Lung (tissue), 11 donors: ENCODE measurements at regions not wholly inside any gene's neighbourhood (a gene's known extent, or its start where the extent isn't known, plus 50 kb on each side); places are given as distances from the start of the nearest gene placed in this dataset.

Experiments
- ATAC-seq: fragments of 200-7000 bp; cut with Tn5 transposase; one replicate; pipeline ENCODE4 v1.9.1; 2020; ENCODE audit warnings: moderate number of reproducible peaks; ENCODE audit not compliant: insufficient read depth, low FRiP score
- DNase-seq, 3 donors: peaks; one replicate each; pipeline ENCODE4 v3.0.0-alpha.2; 2013 to 2017
- H3K27ac ChIP-seq, 2 donors: one replicate each; pipeline ENCODE4 v1.5.1; 2013; ENCODE audit warnings: mild to moderate bottlenecking in 2 of 2, moderate library complexity in 2 of 2, control low read depth in 1 of 2, inconsistent platforms in 1 of 2, low read depth in 1 of 2, low read length in 1 of 2
- H3K27me3 ChIP-seq, 3 donors: one replicate each; pipeline ENCODE4 v1.5.1; 2013; ENCODE audit warnings: low read length in 2 of 3; ENCODE audit not compliant: control insufficient read depth in 3 of 3, insufficient read depth in 3 of 3
- H3K36me3 ChIP-seq, 4 donors: one replicate each; pipeline ENCODE4 v1.5.1; 2013; ENCODE audit warnings: low read length in 4 of 4, mild to moderate bottlenecking in 1 of 4, moderate library complexity in 1 of 4; ENCODE audit not compliant: control insufficient read depth in 4 of 4, insufficient read depth in 4 of 4
- H3K4me1 ChIP-seq, 5 donors: one replicate each; pipeline ENCODE4 v1.5.1; 2013; ENCODE audit warnings: low read length in 5 of 5, mild to moderate bottlenecking in 2 of 5, moderate library complexity in 1 of 5; ENCODE audit not compliant: control insufficient read depth in 5 of 5, insufficient read depth in 5 of 5
- H3K4me3 ChIP-seq: one replicate; pipeline ENCODE4 v1.5.1; 2013; ENCODE audit warnings: mild to moderate bottlenecking, control low read depth, moderate library complexity
- H3K9ac ChIP-seq, 2 donors: one replicate each; pipeline ENCODE4 v1.5.1; 2013; ENCODE audit warnings: low read length in 2 of 2, control low read depth in 1 of 2; ENCODE audit not compliant: insufficient read depth in 1 of 2
- H3K9me3 ChIP-seq, 4 donors: one replicate each; pipeline ENCODE4 v1.5.1; 2013; ENCODE audit warnings: low read length in 3 of 4, mild to moderate bottlenecking in 1 of 4, moderate library complexity in 1 of 4; ENCODE audit not compliant: control insufficient read depth in 4 of 4, insufficient read depth in 3 of 4
- WGBS, 2 donors: extraction: QIAGEN DNeasy Blood & Tissue Kit; methylation state at CpG; one replicate each; pipeline ENCODE4 v1.1.7; 2013; 5-methylcytosine and 5-hydroxymethylcytosine counted together
- TF ChIP-seq, protein P1 (sequence below): IDR thresholded peaks from 2 replicates; pipeline ENCODE4 v1.5.1; 2012; ENCODE audit warnings: mild to moderate bottlenecking; ENCODE audit errors: control extremely low read depth, extremely low read depth
- donor health status: control.
- donor health status: control.
- donor health status: Bipolar disorder and iron deficiency.
- donor health status: healthy.
- donor health status: DM: yes; HTN: yes; CAD: no.

DNA sequence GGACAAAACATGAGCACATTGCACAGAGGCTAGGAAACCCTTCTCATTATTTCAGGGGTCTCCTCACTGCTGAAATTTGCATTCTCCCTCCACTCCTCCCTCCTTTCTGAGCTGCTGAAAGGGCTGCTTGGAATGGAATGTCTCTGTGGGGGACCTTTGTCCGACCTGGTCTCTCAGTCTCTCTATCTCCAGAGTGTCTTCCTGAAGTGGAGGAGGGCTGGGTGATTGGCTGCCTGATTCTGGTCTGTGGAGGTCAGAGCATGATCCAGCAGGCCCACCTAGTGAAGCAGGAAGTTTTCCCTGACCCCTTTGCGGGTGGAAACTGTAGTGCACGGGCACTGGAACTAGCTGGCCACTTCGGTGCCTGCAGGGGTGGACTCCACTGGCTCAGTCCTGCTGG, 560.5 kb upstream of the HS6ST1 start:
- H3K36me3 ChIP-seq = no peaks in the 10 kb centered on the region
- H3K4me3 ChIP-seq = no peak overlapping the region
- ATAC-seq (no peak), DNase-seq (no peak)
- WGBS, 2 donors = 56 to 80% methylated on average over 4 of the region's 4 CpGs
- TF ChIP-seq, protein P1, sequence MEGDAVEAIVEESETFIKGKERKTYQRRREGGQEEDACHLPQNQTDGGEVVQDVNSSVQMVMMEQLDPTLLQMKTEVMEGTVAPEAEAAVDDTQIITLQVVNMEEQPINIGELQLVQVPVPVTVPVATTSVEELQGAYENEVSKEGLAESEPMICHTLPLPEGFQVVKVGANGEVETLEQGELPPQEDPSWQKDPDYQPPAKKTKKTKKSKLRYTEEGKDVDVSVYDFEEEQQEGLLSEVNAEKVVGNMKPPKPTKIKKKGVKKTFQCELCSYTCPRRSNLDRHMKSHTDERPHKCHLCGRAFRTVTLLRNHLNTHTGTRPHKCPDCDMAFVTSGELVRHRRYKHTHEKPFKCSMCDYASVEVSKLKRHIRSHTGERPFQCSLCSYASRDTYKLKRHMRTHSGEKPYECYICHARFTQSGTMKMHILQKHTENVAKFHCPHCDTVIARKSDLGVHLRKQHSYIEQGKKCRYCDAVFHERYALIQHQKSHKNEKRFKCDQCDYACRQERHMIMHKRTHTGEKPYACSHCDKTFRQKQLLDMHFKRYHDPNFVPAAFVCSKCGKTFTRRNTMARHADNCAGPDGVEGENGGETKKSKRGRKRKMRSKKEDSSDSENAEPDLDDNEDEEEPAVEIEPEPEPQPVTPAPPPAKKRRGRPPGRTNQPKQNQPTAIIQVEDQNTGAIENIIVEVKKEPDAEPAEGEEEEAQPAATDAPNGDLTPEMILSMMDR = no peak
- no peaks in the 10 kb centered on the region for H3K4me1 ChIP-seq
- H3K9ac ChIP-seq = no peak overlapping the region
- peaks cover 0 to 7% (median 0%) of the 10 kb centered on the region in 4 donors for H3K9me3 ChIP-seq
- H3K27me3 ChIP-seq = no peaks in the 10 kb centered on the region
- no peak overlapping the region for H3K27ac ChIP-seq

DNA sequence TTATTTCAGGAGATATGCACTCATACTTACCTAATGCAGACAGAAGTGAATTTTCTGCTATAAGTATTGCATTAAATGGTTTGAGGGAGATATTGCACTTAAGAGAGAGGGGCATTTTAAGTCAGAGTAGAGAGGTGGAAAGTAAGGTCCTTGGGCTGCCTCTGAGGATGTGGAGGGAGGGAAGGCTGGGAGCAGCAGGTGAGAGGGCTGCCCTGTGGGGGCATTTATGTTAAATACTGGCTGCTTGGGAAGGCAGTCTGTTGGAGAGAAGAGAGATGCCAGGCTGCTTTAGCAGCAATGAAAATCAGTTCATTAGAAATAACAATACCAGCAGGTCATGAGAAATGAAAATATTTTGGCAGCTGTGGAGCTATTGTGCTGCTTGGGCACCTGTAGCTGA, 576.2 kb upstream of the HS6ST1 start:
- no peaks in the 10 kb centered on the region for H3K36me3 ChIP-seq
- H3K27me3 ChIP-seq = no peaks in the 10 kb centered on the region
- H3K9ac ChIP-seq = no peak overlapping the region
- no peaks in the 10 kb centered on the region for H3K4me1 ChIP-seq
- peaks cover 0 to 3% (median 0%) of the 10 kb centered on the region in 4 donors for H3K9me3 ChIP-seq
- DNase-seq = no peak
- H3K27ac ChIP-seq = no peak overlapping the region
- no peak for ATAC-seq
- TF ChIP-seq, protein P1 = no peak
- no peak overlapping the region for H3K4me3 ChIP-seq

DNA sequence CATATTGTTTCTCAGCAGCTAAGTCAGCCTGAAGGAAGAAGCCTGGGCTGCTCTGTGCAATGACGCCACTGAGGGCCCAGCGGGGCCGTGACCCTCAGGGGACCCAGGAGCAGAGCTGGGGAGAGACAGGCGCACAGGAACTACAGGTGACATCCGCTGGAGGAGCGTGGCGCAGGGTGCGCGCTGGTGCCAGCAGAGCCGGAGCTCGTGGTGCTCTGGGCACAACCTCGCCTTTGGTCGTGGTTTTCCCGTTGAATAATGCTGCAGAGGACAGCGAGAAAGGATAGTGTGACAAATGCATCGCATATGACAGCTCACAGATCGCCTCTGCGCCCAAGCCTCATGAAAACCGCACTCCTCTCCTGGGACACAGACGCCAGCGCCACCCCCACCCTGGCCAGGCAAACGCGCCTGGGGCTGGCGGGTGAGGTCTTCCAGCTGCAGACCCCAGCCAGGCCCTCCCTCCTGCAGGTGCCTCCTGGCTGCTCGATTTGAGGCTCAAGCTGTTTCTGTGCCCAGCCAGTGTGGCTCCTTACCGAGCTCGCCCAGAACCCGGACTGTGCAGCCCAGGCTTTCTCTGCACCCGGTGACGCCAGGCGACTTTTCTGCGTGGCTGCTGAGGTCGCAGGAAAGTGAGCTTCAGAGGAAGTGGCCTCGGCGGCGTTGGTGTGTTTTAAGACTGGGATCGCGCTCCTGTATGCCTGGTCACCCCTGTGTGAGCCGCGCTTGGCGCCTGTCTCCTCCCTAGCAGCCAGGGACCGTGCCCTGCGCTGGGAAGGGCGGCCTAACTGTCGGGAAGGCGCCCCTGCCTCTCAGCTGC, 583.1 kb upstream of the HS6ST1 start:
- WGBS, 2 donors = 38 to 58% methylated on average over 46 of the region's 46 CpGs
- H3K36me3 ChIP-seq = no peaks in the 10 kb centered on the region
- ATAC-seq (no peak), DNase-seq (peak in 2 of 3 donors; percentile 9 to 29)
- no peaks in the 10 kb centered on the region for H3K27me3 ChIP-seq
- TF ChIP-seq, protein P1 = no peak
- no peak overlapping the region for H3K4me3 ChIP-seq
- peaks cover 0 to 8% (median 0%) of the 10 kb centered on the region in 5 donors for H3K4me1 ChIP-seq
- H3K27ac ChIP-seq = no peak overlapping the region
- peaks cover 0 to 4% (median 0%) of the 10 kb centered on the region in 4 donors for H3K9me3 ChIP-seq
- no peak overlapping the region for H3K9ac ChIP-seq

DNA sequence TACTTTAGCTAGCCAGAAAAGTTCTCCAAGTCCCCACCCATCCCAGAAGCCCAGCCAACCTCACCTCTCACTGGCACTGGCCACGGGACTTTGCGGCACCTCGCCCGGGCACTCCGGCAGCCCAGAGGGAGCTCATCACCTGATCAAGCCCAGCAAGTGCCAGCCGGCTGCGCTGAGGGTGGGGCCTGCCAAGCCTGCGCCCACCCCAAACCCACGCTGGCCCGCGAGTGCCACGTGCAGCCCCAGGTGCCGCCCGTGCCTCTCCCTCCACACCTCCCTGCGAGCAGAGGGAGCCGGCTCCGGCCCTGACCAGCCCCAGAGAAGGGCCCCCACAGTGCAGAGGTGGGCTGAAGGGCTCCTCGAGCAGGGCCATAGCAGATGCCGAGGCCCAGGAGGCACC, 585.0 kb upstream of the HS6ST1 start:
- Histone ChIP-seq H3K4me1 (peaks cover 0 to 8% (median 0%) of the 10 kb centered on the region in 5 donors), H3K9ac (no peak overlapping the region), H3K4me3 (no peak overlapping the region), H3K9me3 (peaks cover 0 to 4% (median 0%) of the 10 kb centered on the region in 4 donors), H3K27ac (no peak overlapping the region), H3K36me3 (no peaks in the 10 kb centered on the region), H3K27me3 (no peaks in the 10 kb centered on the region)
- TF ChIP-seq, protein P1 = no peak
- ATAC-seq (no peak), DNase-seq (no peak)
- 90 to 91% methylated on average over 19 of the region's 19 CpGs for WGBS, 2 donors
